ENCODE measurements at regions not wholly inside any gene's neighbourhood (a gene's known extent, or its start where the extent isn't known, plus 50 kb on each side); places are given as distances from the start of the nearest gene placed in this dataset.

DNA sequence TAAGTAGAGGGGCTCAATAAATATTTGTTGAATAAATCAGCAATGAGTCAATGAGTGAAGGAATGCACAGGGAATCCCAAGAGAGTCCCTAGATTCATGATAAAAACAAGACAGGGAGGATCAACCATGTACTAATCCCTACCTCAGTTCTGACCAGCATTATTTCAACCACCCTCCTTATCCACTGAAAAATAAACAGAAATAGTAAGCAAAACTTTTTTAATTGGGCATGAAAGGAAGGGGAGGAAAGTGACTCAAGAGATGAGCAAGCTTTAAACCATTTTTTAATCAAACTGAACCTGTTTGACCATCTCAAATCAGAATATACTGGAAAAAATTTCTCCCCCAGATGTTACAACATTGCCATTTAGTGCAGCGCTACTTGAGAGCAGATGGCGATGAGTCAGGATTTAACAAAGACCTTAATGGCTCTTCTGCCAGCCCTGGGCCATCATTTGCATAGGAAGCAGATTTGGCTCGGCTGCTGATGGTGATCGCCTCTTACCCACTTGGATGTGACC lies 194.8 kb upstream of the SLC30A5 start:
- in situ Hi-C loops (cut with HindIII; ENCODE audit: low sequenced_read_pairs): no loop called here

DNA sequence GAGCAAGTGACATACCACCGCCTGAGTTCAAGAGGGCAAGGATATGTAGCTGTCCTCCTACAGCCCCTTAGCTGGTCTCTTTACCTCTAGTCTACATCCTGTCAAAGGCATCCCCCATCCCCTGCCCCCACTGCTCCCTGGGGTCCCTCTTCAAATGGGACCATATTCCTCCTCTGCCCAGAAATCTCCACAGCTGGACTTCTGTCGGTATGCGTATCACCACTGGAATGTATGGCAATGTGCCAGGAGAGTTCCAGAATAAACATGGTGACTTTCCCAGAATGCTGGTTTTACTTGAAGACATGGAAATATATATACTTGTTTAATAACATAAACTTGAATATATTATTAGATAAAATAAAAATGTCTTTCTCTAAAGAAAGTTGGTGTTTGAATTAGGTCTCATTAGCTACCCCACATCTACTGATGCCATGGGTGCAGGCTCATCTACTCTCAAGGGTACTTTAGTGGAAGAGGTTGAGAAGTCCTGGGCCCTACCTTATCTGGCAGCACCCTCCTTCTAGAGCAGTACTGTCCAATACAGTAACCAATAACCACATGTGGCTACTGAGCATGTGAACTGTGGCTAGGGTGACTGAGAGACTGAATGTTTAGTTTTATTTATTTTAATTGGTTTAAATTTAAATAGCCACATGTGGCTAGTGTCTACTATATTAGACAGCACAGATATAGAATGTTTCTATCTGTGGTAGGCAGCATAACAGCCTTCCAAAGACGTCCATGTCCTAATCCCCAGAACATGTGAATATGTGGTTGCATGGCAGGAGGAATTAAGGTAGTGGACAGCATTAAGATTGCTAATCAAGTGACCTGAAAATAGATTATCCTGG lies 181.7 kb upstream of the SLC30A5 start:
- in situ Hi-C loops (cut with HindIII; ENCODE audit: low sequenced_read_pairs): no loop called here

DNA sequence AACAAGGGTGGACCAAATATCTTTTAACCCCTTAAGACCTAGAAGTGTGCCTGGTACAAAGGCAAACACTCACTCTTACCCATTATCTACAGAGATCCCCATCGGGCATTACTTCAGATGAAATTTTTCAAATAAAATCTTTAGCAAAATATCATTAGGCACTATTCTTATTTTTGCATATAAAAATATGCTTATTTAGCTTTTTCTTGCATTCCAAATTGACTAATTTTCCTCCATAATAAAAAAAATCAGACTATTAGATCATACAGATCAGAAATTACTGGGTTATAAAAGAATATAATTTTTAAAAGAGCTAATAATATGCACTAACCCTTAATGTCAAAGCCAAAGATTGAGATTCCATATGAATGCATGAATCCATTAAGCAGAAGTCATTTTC lies 178.7 kb upstream of the SLC30A5 start:
- in situ Hi-C loops (cut with HindIII; ENCODE audit: low sequenced_read_pairs): no loop called here

DNA sequence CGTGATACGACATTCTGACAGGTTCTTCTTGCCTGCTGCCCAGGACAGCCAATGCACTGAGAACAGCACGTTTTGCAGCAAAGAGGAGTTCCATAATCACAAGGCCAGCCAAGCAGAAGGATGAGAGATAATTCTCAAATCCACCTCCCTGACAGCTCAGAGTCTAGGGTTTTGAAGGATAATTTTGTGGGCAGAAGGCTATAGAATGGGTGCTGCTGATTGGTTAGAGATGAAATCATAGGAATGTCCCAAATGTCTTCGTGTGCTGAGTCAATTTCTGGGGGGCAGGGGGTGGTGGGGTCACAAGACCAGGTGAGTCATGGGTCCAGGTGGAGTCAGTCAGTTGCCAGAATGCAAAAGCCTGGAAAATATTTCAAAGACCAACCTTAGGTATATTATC lies 175.5 kb upstream of the SLC30A5 start:
- in situ Hi-C loops (cut with HindIII; ENCODE audit: low sequenced_read_pairs): no loop called here

DNA sequence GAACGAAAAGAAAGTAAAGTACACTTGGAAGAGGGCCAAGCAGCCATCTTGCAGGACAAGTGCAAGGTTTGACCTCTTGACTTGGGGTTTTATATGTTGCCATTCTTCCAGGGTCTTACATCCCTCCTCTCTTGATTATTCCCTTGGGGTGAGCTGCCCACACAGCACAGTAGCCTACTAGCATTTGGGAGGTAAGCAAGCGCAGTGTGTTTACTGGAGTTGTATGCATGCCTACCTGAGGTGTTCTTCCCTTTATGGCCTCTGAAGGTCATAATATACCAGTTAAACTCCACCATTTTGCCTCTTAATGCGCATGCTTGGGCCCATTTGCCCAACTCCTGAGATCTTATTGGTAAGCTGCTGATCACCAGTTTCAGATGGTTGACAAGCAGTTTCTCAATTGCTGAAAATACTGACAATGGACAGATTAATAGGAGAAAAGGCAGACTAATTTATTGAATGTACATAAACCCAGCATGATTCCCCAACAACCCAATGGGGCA lies 173.8 kb upstream of the SLC30A5 start:
- in situ Hi-C loops (cut with HindIII; ENCODE audit: low sequenced_read_pairs): no loop called here

DNA sequence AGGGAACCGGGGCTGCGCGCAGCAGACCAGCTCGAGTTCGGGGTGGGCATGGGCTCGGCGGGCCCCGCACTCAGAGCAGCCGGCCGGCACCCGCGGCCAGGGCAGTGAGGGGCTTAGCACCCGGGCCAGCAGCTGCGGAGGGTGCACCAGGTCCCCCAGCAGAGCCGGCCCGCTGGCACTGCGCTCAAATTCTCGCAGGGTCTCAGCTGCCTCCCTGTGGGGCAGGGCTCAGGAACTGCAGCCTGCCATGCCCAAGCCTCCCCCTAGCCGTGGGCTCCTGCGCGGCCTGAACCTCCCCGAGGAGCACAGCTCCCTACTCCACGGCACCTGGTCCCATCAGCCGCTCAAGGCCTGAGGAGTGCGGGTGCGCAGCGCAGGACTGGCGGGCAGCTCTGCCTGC lies 172.9 kb upstream of the SLC30A5 start:
- in situ Hi-C loops (cut with HindIII; ENCODE audit: low sequenced_read_pairs): no loop called here

DNA sequence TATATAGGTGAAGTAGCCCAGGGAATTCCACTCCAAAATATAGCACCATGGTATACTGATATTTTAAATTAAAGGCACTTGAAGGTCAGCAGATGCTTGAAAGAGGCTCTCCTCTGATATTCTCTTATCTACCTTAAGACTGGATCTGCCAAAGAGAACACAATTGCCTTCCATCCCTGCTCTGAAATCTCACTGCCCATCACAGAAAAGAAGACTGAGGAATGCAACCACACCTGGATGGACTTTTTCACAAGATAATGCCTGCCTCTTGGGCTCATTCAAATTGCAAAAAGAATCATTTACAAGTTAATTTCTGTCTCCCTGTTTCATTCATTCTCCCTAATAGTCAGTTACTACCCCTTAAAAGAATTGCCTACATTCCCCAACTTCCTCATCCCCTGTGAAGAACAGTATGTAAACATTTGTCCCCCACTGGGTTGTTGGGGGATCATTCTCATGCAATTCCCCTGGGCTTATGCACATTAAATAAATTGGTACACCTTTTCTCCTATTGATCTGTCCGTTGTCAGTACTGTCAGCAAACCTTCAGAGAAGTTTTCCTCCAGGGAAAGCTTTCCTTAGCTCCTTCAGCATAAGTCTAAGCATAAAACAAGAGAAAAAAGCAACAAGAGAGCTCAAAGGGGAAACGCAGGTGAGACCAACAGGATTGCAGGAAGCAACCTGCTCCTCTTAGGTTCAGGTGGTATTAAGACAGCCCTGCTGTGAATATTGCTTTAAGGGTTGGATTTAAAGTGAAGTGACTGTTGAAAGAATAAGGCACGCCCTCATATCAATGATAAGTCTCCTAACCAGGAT lies 171.4 kb upstream of the SLC30A5 start:
- in situ Hi-C loops (cut with HindIII; ENCODE audit: low sequenced_read_pairs): no loop called here

DNA sequence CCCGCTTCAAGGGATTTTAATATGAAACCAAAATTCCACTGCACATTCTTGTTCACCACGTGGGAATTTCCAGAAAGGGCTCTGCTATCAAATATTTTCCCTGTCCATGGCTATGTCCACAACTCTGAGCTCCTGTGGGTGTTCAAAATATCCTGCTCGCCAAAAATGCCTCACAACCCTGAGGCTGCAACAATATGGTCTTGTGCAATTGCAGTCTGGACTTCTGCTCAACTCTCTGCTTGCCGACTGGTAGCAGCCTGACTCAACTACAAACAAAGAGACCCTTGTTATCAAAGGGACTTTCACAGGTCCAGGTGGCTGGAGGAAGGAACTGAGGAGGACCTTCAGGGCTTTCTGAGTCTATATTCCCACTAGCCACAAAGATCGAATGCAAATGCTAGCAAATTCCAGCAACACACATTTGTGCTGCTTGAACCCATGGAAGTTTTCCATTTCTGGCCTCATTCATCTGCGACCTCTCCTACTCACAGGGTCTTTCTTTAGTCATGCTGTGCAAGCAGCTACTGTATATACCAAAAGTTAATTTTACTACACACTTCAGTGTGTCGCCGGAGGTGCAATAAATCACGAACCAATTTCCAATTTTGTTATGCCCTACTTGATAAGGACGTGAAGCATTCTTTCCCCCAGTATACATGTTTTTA lies 169.2 kb upstream of the SLC30A5 start:
- in situ Hi-C loops (cut with HindIII; ENCODE audit: low sequenced_read_pairs): loop anchor here (25.0 kb wide), 1 partner anchor 637 kb away; no protein-coding TSS in a partner anchor

DNA sequence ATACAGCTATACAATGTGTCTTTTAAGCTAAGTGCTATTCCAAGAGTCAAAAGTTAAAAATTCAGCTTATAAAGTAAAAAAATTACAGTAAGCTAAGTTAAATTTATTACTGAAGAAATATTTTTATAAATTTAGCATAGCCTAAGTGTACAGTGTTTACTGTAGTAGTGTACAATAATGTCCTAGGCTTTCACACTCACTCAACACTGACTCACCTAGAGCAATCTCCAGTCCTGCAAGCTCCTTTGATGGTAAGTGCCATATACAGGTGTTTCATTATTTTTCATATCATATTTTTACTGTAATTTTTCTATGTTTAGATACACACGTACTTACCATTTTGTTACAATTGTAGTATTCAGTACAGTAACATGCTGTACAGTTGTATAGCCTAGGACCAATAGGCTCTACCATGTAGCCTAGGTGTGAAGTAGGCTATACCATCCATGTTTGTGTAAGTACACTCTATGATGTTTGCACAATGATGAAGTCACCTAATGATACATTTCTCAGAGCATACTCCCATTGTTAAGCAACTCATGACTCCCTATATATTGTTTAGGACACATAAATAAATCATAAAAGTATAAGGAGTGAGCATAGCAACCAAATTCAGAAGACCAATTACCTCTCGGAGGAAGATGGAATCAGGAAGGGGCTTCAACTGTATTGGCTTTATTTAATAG lies 165.1 kb upstream of the SLC30A5 start:
- in situ Hi-C loops (cut with HindIII; ENCODE audit: low sequenced_read_pairs): loop anchor here (25.0 kb wide), 1 partner anchor 641 kb away; no protein-coding TSS in a partner anchor

DNA sequence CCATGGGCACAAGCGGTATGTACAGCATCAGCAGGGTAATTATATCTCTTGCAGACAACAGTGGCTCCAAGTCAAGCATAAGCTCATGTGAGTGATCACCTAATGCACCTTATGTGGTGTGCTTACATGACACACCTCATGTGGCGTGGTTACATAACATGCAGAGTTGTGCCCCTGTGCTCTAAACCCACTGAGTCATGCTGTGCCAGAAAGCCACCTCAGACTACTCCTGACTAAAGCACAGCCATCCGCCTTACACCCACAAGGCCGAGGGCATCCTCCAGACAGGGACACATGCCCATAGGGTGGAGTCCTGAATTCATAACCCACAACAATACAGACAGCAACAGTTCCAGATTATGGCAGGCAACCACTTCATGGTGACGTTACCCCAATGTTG lies 163.7 kb upstream of the SLC30A5 start:
- in situ Hi-C loops (cut with HindIII; ENCODE audit: low sequenced_read_pairs): loop anchor here (25.0 kb wide), 1 partner anchor 643 kb away; no protein-coding TSS in a partner anchor

DNA sequence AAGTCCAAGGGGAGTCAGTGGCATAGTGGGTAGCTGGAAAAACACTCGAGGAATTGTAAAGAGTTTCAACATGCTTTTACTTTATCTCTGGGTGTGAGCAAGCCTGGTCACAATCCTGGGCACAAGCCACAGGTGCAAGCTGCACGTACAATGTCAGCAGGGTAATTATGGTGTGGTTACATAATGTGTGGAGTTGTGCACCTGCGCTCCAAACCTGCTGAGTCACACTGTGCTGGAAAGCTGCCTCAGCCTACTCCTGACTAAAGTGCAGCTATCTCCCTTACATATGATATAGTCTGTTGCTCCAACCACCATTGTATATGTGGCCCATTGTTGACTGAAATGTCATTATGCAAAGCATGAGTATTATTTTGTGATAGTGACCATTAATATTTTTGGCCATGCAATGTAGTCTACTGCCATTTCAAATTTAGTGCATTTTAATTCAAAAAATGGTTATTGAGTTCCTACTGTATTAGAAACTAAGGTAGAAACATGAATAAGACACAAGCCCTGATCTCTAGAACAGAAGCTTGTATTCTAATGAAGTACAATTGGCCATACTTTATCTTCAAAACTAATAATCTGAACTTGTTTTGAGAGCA lies 160.9 kb upstream of the SLC30A5 start:
- in situ Hi-C loops (cut with HindIII; ENCODE audit: low sequenced_read_pairs): loop anchor here (25.0 kb wide), 1 partner anchor 646 kb away; no protein-coding TSS in a partner anchor

DNA sequence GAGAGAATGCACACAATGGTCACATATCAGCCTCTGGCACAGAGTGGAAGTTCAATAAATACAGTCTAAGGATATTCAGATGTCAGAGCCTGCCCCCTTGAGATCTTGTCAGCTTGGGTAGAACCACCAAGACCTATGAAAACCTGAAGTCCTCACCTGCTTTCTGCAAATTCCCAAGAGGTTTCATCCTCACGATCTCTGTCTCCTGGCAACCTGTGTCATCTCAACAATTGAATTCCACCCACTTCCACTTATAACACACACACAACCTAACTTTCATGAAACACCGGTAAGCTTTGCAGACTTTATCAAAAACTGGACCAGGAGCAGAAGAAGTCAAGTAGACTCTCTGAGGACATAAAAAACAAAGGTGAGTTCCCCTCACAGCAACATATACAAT lies 151.6 kb upstream of the SLC30A5 start:
- in situ Hi-C loops (cut with HindIII; ENCODE audit: low sequenced_read_pairs): loop anchor here (25.0 kb wide), 1 partner anchor 655 kb away; no protein-coding TSS in a partner anchor

DNA sequence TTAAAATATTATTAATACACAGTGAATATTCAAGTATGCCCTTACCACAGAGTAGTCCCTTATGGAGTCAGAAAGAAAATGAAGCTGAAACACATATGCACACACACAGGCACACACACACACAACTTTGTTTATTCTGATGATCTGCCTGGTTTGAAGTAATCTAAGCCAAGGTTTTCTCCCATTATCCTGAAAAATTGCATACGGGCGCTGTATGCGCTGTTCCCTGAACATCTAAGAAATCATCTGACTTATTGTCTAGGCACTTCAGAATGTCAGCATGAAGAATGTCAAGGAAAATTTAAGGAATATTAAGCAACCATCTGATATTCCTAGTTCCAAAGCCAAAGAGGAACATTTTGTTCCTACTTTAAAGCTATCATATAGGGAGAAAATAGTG lies 147.1 kb upstream of the SLC30A5 start:
- in situ Hi-C loops (cut with HindIII; ENCODE audit: low sequenced_read_pairs): loop anchor here (25.0 kb wide), 1 partner anchor 659 kb away; no protein-coding TSS in a partner anchor

DNA sequence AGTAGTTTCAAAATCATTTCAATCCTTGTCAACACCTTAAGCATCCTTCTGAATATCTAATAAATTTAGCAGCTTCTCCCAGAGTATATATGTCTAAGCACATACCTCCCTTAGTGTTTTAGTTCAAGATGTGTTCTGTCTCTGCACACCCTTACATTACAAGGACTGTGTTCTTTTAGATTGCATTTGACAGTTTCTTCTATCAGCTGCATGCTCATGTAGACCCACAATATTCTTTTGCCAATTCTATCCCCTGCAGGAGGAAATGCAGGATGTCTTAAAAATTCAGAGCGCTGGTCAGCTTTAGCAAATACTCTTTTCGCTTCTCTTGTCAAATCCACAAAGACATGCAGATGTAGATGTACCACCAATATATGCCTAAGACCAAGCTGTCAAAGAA lies 145.8 kb upstream of the SLC30A5 start:
- in situ Hi-C loops (cut with HindIII; ENCODE audit: low sequenced_read_pairs): loop anchor here (25.0 kb wide), 1 partner anchor 661 kb away; no protein-coding TSS in a partner anchor

DNA sequence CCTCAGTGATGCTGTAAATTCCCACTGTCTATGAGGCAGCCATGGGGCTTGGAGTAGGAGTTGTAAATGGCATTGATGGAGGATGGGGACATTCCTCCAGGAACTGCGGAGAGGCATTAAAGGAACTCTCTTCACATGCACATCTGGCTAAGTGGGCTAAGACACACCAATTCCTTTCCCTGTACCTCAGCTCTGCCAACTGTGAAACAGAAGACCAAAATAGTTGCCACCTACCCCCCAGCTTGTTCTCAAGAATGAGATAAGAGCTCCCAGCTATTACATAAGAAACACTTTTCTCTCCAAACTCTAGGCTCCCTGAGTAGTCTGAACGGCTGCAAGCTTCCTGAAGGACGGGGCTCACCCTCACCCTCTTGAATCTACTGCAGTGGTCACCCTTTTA lies 144.6 kb upstream of the SLC30A5 start:
- in situ Hi-C loops (cut with HindIII; ENCODE audit: low sequenced_read_pairs): loop anchor here (25.0 kb wide), 1 partner anchor 662 kb away; no protein-coding TSS in a partner anchor

DNA sequence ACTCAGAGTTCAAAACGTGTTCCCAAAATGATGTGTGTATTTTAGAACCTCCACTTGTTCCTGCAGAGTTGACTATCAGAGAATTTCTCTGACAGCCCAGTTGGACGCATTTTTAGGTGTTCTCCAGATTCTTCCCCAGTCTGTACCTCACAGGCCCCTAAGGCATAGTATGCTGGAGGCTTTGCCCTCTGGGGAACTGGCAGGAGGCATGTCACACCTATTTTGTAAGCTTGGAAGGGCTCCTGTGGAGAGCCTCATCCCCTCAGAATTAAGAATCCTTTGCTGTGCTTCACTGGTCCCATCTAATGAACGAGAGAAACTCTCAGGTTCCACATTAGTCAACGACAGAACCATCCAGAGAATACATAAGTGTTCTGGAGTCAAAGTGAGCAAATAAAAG lies 144.1 kb upstream of the SLC30A5 start:
- in situ Hi-C loops (cut with HindIII; ENCODE audit: low sequenced_read_pairs): loop anchor here (25.0 kb wide), 1 partner anchor 662 kb away; no protein-coding TSS in a partner anchor

DNA sequence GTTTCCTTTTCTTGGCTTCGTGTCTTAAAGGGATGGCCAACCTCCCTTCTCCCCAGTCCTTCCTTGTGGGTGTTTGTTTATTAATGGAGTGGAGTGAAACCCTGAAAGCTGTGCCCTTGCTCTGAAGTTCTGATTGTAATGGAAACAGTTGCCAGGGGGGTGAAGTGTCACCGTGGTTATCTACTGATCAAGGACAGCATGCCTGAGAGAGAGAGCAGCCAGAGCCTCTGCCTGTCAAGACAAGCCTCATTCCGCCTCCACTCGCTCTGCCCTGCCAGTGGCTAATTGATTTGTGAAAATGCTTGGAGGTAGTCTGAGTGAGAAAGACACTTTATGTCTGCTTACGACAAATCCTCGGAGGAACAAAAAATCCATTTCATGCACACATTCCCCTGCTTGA lies 143.7 kb upstream of the SLC30A5 start:
- in situ Hi-C loops (cut with HindIII; ENCODE audit: low sequenced_read_pairs): no loop called here

DNA sequence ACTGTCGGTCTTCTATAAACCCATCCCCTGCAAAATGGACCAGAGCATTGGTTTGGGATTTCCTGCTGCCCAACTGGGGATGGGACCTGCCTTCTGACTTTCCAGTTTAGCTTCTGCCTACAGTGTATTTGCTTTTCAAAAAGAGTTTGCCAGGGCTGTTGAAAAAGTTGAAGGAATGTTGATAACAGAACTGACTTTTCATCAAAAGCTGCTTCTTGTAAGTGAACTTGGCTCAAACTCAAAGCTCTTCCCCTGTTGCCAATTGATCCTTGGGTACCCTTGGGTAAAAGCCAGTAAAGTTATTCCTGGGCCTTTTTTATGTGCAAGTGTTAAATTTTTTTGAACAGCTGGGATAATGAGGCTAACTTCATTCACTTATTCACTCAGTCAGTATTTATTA lies 142.9 kb upstream of the SLC30A5 start:
- in situ Hi-C loops (cut with HindIII; ENCODE audit: low sequenced_read_pairs): no loop called here

DNA sequence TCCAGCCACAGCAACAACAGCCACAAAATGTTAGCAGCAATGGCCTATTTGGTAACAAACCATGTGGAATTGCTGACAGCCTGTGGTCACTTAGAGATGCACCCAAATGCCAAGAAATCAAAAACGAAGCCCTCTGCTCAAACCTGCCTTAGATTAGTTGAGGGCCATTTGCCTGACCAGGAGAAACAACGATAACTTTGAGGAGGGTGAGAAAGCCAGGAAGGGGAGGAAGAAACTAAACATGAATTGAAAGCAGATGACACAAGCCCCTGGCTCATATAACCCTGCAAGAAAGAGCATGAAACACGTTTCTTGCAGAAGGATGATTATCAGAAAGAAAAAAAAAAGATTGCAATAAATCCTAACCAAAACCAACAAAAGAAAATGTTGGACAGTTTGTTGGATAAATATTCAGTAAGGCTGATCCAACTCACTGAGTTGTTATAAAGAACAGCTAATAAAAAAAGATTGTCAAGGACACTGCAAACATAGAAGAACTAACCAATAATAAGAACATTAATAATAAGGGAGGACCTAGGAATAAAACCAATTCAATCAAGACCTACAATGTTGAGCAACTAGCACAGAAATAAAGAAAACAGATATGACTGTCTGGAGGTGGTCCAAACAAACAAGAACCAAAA lies 140.5 kb upstream of the SLC30A5 start:
- in situ Hi-C loops (cut with HindIII; ENCODE audit: low sequenced_read_pairs): no loop called here
